ENCODE measurements at regions not wholly inside any gene's neighbourhood (a gene's known extent, or its start where the extent isn't known, plus 50 kb on each side); places are given as distances from the start of the nearest gene placed in this dataset.
A peak's percentile ranks its signal among the peaks of the same experiment; 100 is the strongest.
"Not testable (repeated sequence)": the region's sequence is repeated elsewhere in the genome, so short reads cannot be mapped to it uniquely, and the experiment has no call there.

- ATAC-seq (peak; percentile 65 to 75 (median 71)), DNase-seq (peak in 1 of 2 donors; percentile 80)
- no peaks in the 10 kb centered on the region for H3K9me3 ChIP-seq (ENCODE audit: control insufficient read depth, insufficient read depth, low read length)
- Mint-ChIP-seq H3K4me3 (peak overlapping the region; percentile 88), H3K27ac (peak overlapping the region; percentile 89 to 96), H3K27me3 (ENCODE audit: low read depth in 2 of 2) (no peaks in the 10 kb centered on the region), H3K36me3 (no peaks in the 10 kb centered on the region), H3K9me3 (no peaks in the 10 kb centered on the region), H3K4me1 (peaks cover 22 to 24% of the 10 kb centered on the region in 2 donors)
- peak overlapping the region; percentile 24 for H3K4me3 ChIP-seq (ENCODE audit: low read length)
- peak overlapping the region; percentile 72 for H3K27ac ChIP-seq (ENCODE audit: low read length)
- 17% methylated on average over 3 of the region's 4 CpGs for WGBS (ENCODE audit: insufficient coverage)
- peak; percentile 94 for TF ChIP-seq CTCF (IDR thresholded peaks at IDR 0.05)
- no peaks in the 10 kb centered on the region for H3K27me3 ChIP-seq (ENCODE audit: control insufficient read depth, insufficient read depth, low read length)
- peaks cover 7% of the 10 kb centered on the region for H3K4me1 ChIP-seq (ENCODE audit: control insufficient read depth, insufficient read depth, low read length)
- H3K36me3 ChIP-seq (ENCODE audit: control insufficient read depth, insufficient read depth, low read length): no peaks in the 10 kb centered on the region
- intact Hi-C loops (cut with micrococcal nuclease): loop anchor here (1.0 to 5.0 kb wide), 2 partner anchors 203 to 437 kb away; no protein-coding TSS in a partner anchor
Observed at GRCh38 chr10:28179006-28179742, 123.7 kb downstream of the MPP7 start.

DNA sequence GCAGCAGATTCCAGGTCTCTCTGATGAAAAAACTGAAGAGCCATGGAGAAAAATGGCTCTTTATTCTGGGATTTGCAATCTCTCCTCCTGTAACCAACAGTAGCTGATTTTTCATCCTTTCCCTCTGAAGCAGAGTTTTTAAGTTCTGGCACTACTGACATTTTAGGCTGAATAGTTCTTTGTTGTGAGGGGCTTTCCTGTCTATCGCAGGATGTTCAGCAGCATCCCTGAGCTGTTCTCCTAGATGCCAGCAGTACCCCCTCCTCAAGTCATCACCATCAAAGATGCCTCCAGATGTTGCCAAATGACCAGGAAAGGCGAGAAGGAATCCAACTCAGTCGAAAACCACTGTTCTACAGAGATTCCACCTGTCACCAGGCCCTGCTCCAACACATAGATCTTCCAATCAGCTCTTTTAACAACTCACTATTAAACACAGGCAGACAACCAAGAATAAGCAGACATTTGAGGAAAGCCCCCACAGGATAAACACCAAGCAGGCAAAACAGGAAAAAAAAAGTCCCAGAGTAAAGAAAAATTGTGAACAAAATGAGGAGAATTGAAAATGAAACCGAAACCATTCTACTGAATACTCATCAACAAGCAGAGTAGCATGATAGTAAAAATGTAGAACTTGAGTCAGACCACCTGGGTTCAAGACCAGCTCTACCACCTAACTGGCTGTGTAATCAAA, 124.8 kb downstream of the MPP7 start:
- intact Hi-C loops (cut with micrococcal nuclease): loop anchor here (5.0 kb wide), 1 partner anchor 436 kb away; no protein-coding TSS in a partner anchor
- H3K9me3 ChIP-seq (ENCODE audit: control insufficient read depth, insufficient read depth, low read length): no peaks in the 10 kb centered on the region
- peak overlapping the region; percentile 24 for H3K4me3 ChIP-seq (ENCODE audit: low read length)
- H3K36me3 Mint-ChIP-seq: no peaks in the 10 kb centered on the region
- ATAC-seq (peak; percentile 64 to 75 (median 68)), DNase-seq (peak in 1 of 2 donors; percentile 60)
- no peaks in the 10 kb centered on the region for H3K27me3 ChIP-seq (ENCODE audit: control insufficient read depth, insufficient read depth, low read length)
- H3K27ac ChIP-seq (ENCODE audit: low read length): peak overlapping the region; percentile 72
- H3K4me1 Mint-ChIP-seq: peaks cover 22 to 24% of the 10 kb centered on the region in 2 donors
- no peaks in the 10 kb centered on the region for H3K36me3 ChIP-seq (ENCODE audit: control insufficient read depth, insufficient read depth, low read length)
- peaks cover 7% of the 10 kb centered on the region for H3K4me1 ChIP-seq (ENCODE audit: control insufficient read depth, insufficient read depth, low read length)
- no peak for TF ChIP-seq CTCF (IDR thresholded peaks at IDR 0.05)
- H3K27ac Mint-ChIP-seq: peak overlapping the region; percentile 89 to 96
- H3K9me3 Mint-ChIP-seq: no peaks in the 10 kb centered on the region
- WGBS (ENCODE audit: insufficient coverage): 71% methylated on average over 3 of the region's 4 CpGs
- H3K27me3 Mint-ChIP-seq (ENCODE audit: low read depth in 2 of 2): no peaks in the 10 kb centered on the region
- peak overlapping the region; percentile 88 for H3K4me3 Mint-ChIP-seq

- H3K4me3 ChIP-seq (ENCODE audit: low read length); H3K27me3 Mint-ChIP-seq (ENCODE audit: low read depth in 2 of 2); H3K27me3 ChIP-seq (ENCODE audit: control insufficient read depth, insufficient read depth, low read length); H3K9me3 Mint-ChIP-seq; H3K9me3 ChIP-seq (ENCODE audit: control insufficient read depth, insufficient read depth, low read length); DNase-seq; H3K4me1 ChIP-seq (ENCODE audit: control insufficient read depth, insufficient read depth, low read length); H3K36me3 ChIP-seq (ENCODE audit: control insufficient read depth, insufficient read depth, low read length); H3K4me3 Mint-ChIP-seq; ATAC-seq; H3K27ac ChIP-seq (ENCODE audit: low read length); H3K36me3 Mint-ChIP-seq: not testable (repeated sequence)
- WGBS (ENCODE audit: insufficient coverage): no CpG with 5 or more reads among the region's 4 CpGs
- intact Hi-C loops (cut with micrococcal nuclease): loop anchor here (5.0 kb wide), 1 partner anchor 434 kb away; no protein-coding TSS in a partner anchor
- Mint-ChIP-seq H3K27ac (peak overlapping the region; percentile 24 to 44), H3K4me1 (peaks cover 22 to 24% of the 10 kb centered on the region in 2 donors)
Observed at GRCh38 chr10:28176498-28176897, 126.4 kb downstream of the MPP7 start.

DNA sequence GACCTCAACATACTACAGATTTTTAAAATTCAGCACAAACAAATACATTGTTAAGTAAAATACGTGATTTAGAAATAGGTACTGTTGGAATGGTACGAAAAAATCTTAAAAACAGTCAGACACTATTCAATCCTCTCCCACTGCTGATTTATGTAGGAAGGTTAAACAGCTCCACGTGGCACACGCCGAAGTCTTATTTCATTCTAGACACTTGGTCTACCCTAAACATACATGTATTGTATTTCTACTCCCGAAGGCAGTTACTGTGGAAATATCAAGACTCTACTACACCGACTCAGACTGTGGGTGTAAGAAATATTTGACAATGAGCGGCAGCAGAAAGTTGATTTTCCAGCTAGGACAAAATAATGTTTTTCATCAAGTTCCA, 130.6 kb downstream of the MPP7 start:
- WGBS (ENCODE audit: insufficient coverage): 85% methylated on average over 4 of the region's 8 CpGs
- H3K9me3 ChIP-seq (ENCODE audit: control insufficient read depth, insufficient read depth, low read length): no peaks in the 10 kb centered on the region
- no peak overlapping the region for H3K27ac ChIP-seq (ENCODE audit: low read length)
- no peak for ATAC-seq
- intact Hi-C loops (cut with micrococcal nuclease): no loop called here
- H3K36me3 ChIP-seq (ENCODE audit: control insufficient read depth, insufficient read depth, low read length): no peaks in the 10 kb centered on the region
- no peak overlapping the region for H3K4me3 ChIP-seq (ENCODE audit: low read length)
- no peak overlapping the region for H3K4me3 Mint-ChIP-seq
- H3K9me3 Mint-ChIP-seq: no peaks in the 10 kb centered on the region
- no peaks in the 10 kb centered on the region for H3K36me3 Mint-ChIP-seq
- H3K27me3 ChIP-seq (ENCODE audit: control insufficient read depth, insufficient read depth, low read length): no peaks in the 10 kb centered on the region
- no peak for DNase-seq
- H3K27ac Mint-ChIP-seq: no peak overlapping the region
- peaks cover 15 to 18% of the 10 kb centered on the region in 2 donors for H3K4me1 Mint-ChIP-seq
- H3K27me3 Mint-ChIP-seq (ENCODE audit: low read depth in 2 of 2): no peaks in the 10 kb centered on the region
- no peaks in the 10 kb centered on the region for H3K4me1 ChIP-seq (ENCODE audit: control insufficient read depth, insufficient read depth, low read length)
- no peak for TF ChIP-seq CTCF (IDR thresholded peaks at IDR 0.05)

All from natural killer cell (primary cell).